Mesodermal cell (in vitro differentiated cells): ENCODE measurements at regions not wholly inside any gene's neighbourhood (a gene's known extent, or its start where the extent isn't known, plus 50 kb on each side); places are given as distances from the start of the nearest gene placed in this dataset.
"Not testable (repeated sequence)": the region's sequence is repeated elsewhere in the genome, so short reads cannot be mapped to it uniquely, and the experiment has no call there.

Source experiments
- H3K27ac ChIP-seq: 2 replicates; pipeline ENCODE4 v1.7.0; 2013; ENCODE audit warnings: mild to moderate bottlenecking, low read depth, low read length, moderate library complexity; ENCODE audit not compliant: severe bottlenecking
- H3K36me3 ChIP-seq: 2 replicates; pipeline ENCODE4 v1.7.1; 2013; ENCODE audit warnings: mild to moderate bottlenecking, low read length, moderate library complexity; ENCODE audit not compliant: control insufficient read depth, insufficient read depth
- H3K4me1 ChIP-seq: one replicate; pipeline ENCODE4 v1.7.1; 2013; ENCODE audit warnings: mild to moderate bottlenecking, low read length; ENCODE audit not compliant: insufficient read depth, control insufficient read depth, poor library complexity, severe bottlenecking
- H3K4me3 ChIP-seq: 2 replicates; pipeline ENCODE4 v1.7.0; 2013; ENCODE audit warnings: low read length, control low read depth, mild to moderate bottlenecking; ENCODE audit not compliant: insufficient read depth, poor library complexity, severe bottlenecking; ENCODE audit errors: extremely low read depth
- H3K9me3 ChIP-seq: 2 replicates; pipeline ENCODE4 v1.7.1; 2013; ENCODE audit warnings: mild to moderate bottlenecking, low read length, moderate library complexity; ENCODE audit not compliant: control insufficient read depth
- WGBS, 2 experiments: methylation state at CpG; one replicate each; pipeline ENCODE4 v1.1.5; 2013; ENCODE audit warnings: missing lambda C conversion rate in 2 of 2; ENCODE audit not compliant: insufficient coverage in 2 of 2; 5-methylcytosine and 5-hydroxymethylcytosine counted together

DNA sequence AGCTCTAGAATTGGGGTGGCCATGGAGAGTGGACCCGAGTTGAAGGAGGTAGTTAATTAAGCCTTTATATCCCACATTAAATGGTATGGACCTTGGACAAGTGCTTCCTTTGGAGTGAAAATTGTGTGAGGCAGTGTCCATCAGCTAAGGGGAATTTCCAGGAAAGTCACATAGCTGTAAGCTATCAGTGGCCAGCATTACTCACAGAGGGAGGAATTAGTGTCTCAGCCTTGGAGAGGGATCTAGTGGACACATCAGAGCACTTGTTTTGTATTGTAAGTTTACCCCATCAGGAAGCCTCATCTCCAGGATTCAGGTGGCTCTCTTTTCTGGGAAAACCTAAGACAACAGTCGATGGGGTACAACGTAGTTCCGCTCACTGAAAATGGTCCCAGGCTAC is 416.7 kb downstream of the TFEC start:
- H3K9me3 ChIP-seq, result no peaks in the 10 kb centered on the region
- H3K4me3 ChIP-seq, result no peak overlapping the region
- H3K27ac ChIP-seq, result no peak overlapping the region
- WGBS, 2 experiments, result 92 to 100% methylated on average over 2 to 3 of the region's 4 CpGs
- no peaks in the 10 kb centered on the region for H3K36me3 ChIP-seq
- H3K4me1 ChIP-seq, result no peaks in the 10 kb centered on the region

DNA sequence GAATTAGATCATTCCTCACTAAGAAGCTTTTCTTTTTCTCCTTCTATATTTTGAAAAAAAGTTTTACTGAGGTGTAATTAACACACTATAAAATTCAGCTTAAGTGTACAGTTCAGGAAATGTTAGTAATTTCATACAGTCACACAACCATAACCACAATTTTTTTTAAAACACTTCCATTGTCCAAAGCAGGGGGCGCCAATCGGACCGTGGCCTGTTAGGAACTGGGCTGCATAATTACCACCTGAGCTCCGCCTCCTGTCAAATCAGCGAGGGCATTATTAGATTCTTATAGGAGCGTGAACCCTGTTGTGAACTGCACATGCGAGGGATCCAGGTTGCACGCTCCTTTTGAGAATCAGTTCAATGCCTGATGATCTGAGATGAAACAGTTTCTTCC is 427.1 kb downstream of the TFEC start:
- Histone ChIP-seq H3K36me3 (no peaks in the 10 kb centered on the region), H3K4me1 (no peaks in the 10 kb centered on the region), H3K27ac (no peak overlapping the region), H3K9me3 (no peaks in the 10 kb centered on the region), H3K4me3 (no peak overlapping the region)
- 93 to 98% methylated on average over 8 of the region's 8 CpGs for WGBS, 2 experiments

DNA sequence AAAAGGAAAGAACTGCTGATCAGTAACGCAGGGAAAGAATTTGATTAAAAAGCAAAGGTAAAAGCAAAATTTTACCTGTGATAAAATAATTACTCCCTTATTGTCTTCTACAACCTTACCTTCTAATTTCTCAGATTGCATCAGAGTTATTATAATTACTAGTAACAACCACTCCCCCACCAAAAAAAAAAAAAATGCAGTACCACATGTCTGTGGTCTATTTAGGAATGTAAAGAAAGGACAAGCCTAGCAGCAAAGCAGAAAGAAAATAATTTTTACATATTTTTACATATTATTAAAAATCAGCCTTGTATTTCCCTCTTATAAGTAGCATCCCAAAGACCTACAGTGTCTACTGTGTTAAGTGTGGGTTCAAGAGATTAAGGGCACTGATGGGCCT is 430.4 kb downstream of the TFEC start:
- Histone ChIP-seq H3K36me3 (no peaks in the 10 kb centered on the region), H3K9me3 (no peaks in the 10 kb centered on the region), H3K4me1 (no peaks in the 10 kb centered on the region), H3K4me3 (no peak overlapping the region), H3K27ac (no peak overlapping the region)
- no CpG with 5 or more reads among the region's 1 CpG for WGBS, 2 experiments

DNA sequence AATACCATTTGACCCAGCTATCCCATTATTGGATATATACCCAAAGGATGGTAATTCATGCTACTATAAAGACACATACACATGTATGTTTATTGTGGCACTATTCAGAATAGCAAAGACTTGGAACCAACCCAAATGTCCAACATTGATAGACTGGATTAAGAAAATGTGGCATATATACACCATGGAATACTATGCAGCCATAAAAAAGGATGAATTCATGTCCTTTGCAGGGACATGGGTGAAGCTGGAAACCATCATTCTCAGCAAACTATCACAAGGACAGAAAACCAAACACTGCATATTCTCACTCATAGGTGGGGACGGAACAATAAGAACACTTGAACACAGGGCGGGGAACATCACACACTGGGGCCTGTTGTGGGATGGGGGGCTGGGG is 431.4 kb downstream of the TFEC start:
- H3K36me3 ChIP-seq, H3K4me1 ChIP-seq, H3K4me3 ChIP-seq, H3K9me3 ChIP-seq, H3K27ac ChIP-seq: not testable (repeated sequence)
- WGBS, 2 experiments, result 100% methylated on average over 2 of the region's 2 CpGs; no CpG with 5 or more reads in 1 of the 2 experiments

DNA sequence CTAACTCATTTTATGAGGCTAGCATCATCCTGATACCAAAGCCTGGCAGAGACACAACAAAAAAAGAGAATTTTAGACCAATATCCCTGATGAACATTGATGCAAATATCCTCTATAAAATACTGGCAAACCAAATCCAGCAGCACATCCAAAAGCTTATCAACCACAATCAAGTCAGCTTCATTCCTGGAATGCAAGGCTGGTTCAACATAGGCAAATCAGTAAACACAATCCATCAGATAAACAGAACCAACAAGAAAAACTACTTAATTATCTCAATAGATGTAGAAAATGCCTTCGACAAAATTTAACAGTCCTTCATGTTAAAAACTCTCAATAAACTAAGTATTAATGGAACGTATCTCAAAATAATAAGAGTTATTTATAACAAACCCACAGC is 433.3 kb downstream of the TFEC start:
- H3K4me1 ChIP-seq, H3K36me3 ChIP-seq, H3K4me3 ChIP-seq, H3K9me3 ChIP-seq, H3K27ac ChIP-seq: not testable (repeated sequence)
- no CpG with 5 or more reads among the region's 2 CpGs for WGBS, 2 experiments

DNA sequence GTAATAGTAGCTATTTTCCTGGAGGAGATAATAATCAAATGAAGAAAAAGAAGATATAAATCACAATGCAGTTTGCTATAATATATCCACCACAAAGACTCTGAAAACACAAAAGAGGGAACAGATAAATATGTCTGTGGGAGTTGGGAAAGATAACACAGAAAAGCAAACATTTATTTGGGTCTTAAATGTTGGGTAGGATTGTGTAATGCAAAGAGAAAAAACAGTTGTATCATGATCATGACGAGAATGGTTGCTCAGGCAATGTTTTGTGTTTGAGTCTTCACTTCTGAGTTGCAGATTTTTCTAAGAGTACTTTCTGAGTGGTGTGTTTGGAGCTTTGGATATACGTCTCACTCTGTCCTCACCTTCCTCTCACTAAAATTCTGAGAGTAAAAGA is 437.5 kb downstream of the TFEC start:
- 60 to 100% methylated on average over 1 of the region's 2 CpGs for WGBS, 2 experiments

DNA sequence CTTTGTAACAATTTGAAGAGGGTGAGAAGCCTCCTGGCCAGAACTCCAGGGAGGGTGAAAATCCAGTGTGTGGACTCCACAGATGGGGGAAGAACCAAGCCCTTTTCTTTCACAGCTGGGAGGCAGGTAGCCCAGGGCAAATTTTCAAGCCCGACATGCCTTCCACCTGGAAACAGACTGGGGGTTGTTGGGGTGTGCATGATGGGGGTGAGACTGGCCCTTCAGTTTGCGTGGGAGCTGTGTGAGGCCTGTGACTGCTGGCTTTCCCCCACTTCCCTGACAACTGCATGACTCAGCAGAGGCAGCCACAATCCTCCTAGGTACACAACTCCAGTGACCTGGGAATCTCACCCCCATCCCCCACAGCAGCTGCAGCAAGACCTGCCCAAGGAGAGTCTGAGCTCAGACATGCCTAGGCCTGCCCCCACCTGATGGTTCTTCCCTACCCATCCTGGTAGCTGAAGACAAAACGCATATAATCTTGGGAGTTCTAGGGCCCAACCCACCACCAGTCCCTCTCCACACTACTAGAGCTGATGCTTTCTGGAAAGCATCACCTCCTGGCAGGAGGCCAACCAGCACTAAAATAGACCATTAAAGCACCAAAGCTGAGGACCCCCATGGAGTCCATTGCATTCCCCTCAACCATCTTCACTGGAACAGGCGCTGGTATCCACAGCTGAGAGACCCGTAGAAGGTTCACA is 445.4 kb downstream of the TFEC start:
- H3K4me3 ChIP-seq, result no peak overlapping the region
- WGBS, 2 experiments, result 81 to 93% methylated on average over 2 to 3 of the region's 5 CpGs
- H3K27ac ChIP-seq, result no peak overlapping the region
- H3K4me1 ChIP-seq, result peaks cover 4% of the 10 kb centered on the region
- no peaks in the 10 kb centered on the region for H3K36me3 ChIP-seq
- no peaks in the 10 kb centered on the region for H3K9me3 ChIP-seq

More for the DNA sequence above, 437.5 kb downstream of the TFEC start:
- Histone ChIP-seq H3K27ac (no peak overlapping the region), H3K4me3 (no peak overlapping the region), H3K9me3 (no peaks in the 10 kb centered on the region), H3K36me3 (no peaks in the 10 kb centered on the region), H3K4me1 (no peaks in the 10 kb centered on the region)

DNA sequence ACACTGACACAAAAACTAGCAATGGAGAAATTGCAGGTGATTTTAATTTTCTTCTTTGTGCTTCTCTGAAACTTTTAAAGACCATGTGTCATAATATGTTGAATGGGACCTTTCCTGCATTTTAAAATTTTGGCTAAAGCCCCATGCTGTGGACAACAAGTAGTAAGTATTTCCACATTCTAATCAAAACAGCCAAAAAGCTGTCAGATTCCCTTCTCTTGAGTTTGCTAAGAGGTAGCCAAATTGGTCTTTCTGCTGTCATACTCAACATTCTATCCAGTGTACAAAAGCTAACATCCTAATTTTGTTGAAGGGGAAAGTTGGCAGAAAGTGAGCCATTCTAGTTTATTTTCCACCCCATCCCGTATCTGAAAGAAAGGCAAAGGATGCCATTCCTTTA is 447.6 kb downstream of the TFEC start:
- WGBS, 2 experiments, result no CpG with 5 or more reads among the region's 1 CpG
- Histone ChIP-seq H3K27ac (no peak overlapping the region), H3K36me3 (no peaks in the 10 kb centered on the region), H3K4me1 (peaks cover 4% of the 10 kb centered on the region), H3K4me3 (no peak overlapping the region), H3K9me3 (no peaks in the 10 kb centered on the region)

DNA sequence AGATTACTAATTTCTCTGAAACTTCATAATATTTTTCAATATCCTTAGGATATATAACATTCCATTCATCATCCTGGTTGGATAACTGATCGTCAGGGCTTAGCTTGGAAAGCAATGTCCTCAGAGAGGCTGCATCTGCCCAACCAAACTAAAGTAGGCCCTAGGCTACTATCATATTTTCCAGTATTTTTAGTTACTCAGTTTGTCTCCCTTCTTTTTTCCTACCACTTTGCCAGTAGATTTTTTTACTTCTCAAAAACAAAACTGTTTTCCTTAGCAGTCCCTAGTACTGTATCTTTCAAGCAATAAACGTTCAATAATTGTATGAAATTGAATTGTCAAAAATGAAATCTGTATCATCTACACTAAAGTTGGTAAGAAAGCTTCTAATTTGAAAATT is 452.0 kb downstream of the TFEC start:
- no peak overlapping the region for H3K27ac ChIP-seq
- no peaks in the 10 kb centered on the region for H3K36me3 ChIP-seq
- H3K4me1 ChIP-seq, result no peaks in the 10 kb centered on the region
- no peaks in the 10 kb centered on the region for H3K9me3 ChIP-seq
- WGBS, 2 experiments, result 90 to 100% methylated on average over 1 of the region's 2 CpGs
- H3K4me3 ChIP-seq, result no peak overlapping the region

DNA sequence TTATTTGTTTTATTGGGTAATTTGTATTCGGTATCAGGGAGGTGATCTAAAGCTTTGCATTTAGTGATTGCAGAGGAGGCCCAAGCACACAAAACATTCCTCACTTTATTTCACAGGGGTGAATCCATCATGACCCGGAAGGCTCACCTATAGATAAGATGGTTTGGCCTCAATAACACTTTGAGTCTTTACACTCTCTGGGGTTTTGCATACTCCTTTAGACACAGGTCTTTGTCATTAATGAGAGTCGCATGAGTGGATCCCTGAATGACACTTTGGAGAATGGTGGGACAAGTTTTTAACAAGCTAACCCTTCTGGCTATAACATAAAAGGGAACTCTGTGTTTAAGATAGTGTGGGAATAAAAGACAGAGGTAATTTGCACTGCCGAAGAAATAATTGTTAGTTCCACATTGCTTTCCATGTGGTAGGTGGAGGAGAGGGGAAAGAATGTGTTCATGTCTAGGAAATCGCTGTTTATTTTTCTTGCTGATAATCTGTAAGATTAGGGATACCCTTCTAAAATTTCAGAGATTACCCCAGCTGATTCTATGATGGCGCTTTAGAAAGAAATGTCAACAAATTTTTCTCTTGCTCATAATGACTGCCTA is 455.8 kb downstream of the TFEC start:
- Histone ChIP-seq H3K9me3 (no peaks in the 10 kb centered on the region), H3K27ac (no peak overlapping the region), H3K4me1 (no peaks in the 10 kb centered on the region), H3K36me3 (no peaks in the 10 kb centered on the region), H3K4me3 (no peak overlapping the region)
- 89 to 90% methylated on average over 1 to 2 of the region's 6 CpGs for WGBS, 2 experiments

DNA sequence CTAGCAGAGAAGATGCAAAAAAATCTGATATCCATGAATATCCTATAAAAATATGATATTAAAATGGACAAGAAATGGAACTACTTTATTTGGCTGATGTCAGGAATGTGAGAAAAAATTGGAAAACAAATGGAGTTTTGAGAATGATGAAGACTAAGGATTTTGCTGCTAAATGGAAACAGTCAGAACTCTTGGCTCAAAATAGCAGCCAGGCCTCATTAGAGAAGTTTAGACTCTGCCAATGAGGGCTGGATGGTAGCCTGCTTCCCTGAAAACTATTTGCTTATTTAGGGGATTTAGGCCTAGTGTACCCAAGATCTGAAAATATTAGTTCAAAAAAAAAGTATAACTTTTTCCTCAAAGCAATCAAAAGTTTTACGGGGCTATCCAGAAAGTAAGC is 458.5 kb downstream of the TFEC start:
- Histone ChIP-seq H3K27ac (no peak overlapping the region), H3K36me3 (no peaks in the 10 kb centered on the region), H3K9me3 (no peaks in the 10 kb centered on the region), H3K4me1 (no peaks in the 10 kb centered on the region), H3K4me3 (no peak overlapping the region)
- WGBS, 2 experiments, result no CpG with 5 or more reads among the region's 1 CpG
